ENCODE measurements at regions not wholly inside any gene's neighbourhood (a gene's known extent, or its start where the extent isn't known, plus 50 kb on each side); places are given as distances from the start of the nearest gene placed in this dataset.

- DNase-seq = no peak
Observed at GRCh38 chr16:51641191-51641765, 490.2 kb upstream of the SALL1 start.

- DNase-seq = no peak
Observed at GRCh38 chr16:51640196-51640595, 489.1 kb upstream of the SALL1 start.

GRCh38 chr16:51638339-51639135 lies 487.5 kb upstream of the SALL1 start:
- DNase-seq = no peak

GRCh38 chr16:51637770-51638094 lies 486.7 kb upstream of the SALL1 start:
- no peak for DNase-seq

GRCh38 chr16:51636920-51637769 lies 486.1 kb upstream of the SALL1 start:
- DNase-seq = no peak

- no peak for DNase-seq
Observed at GRCh38 chr16:51635181-51635580, 484.1 kb upstream of the SALL1 start.

GRCh38 chr16:51630076-51630475 lies 479.0 kb upstream of the SALL1 start:
- DNase-seq = no peak

- DNase-seq = no peak
Observed at GRCh38 chr16:51629576-51629975, 478.5 kb upstream of the SALL1 start.

- DNase-seq = no peak
Observed at GRCh38 chr16:51624080-51624775, 473.2 kb upstream of the SALL1 start.

GRCh38 chr16:51621610-51622009 lies 470.5 kb upstream of the SALL1 start:
- DNase-seq = no peak

GRCh38 chr16:51615141-51615540 lies 464.1 kb upstream of the SALL1 start:
- DNase-seq = no peak

GRCh38 chr16:51607201-51607651 lies 456.2 kb upstream of the SALL1 start:
- DNase-seq = no peak

- DNase-seq = no peak
Observed at GRCh38 chr16:51596247-51596646, 445.2 kb upstream of the SALL1 start.

GRCh38 chr16:51592535-51593300 lies 441.6 kb upstream of the SALL1 start:
- no peak for DNase-seq

- DNase-seq = no peak
Observed at GRCh38 chr16:51592001-51592501, 441.0 kb upstream of the SALL1 start.

- no peak for DNase-seq
Observed at GRCh38 chr16:51591480-51591879, 440.4 kb upstream of the SALL1 start.

GRCh38 chr16:51579652-51580360 lies 428.7 kb upstream of the SALL1 start:
- DNase-seq = no peak

- DNase-seq = no peak
Observed at GRCh38 chr16:51577621-51578303, 426.7 kb upstream of the SALL1 start.

- no peak for DNase-seq
Observed at GRCh38 chr16:51576498-51577195, 425.6 kb upstream of the SALL1 start.

GRCh38 chr16:51573191-51573590 lies 422.1 kb upstream of the SALL1 start:
- no peak for DNase-seq

Measured in CD4-positive, alpha-beta T cell treated with Interferon alpha-2 for 1 hour (primary cell).